ENCODE measurements at regions not wholly inside any gene's neighbourhood (a gene's known extent, or its start where the extent isn't known, plus 50 kb on each side); places are given as distances from the start of the nearest gene placed in this dataset.

DNA sequence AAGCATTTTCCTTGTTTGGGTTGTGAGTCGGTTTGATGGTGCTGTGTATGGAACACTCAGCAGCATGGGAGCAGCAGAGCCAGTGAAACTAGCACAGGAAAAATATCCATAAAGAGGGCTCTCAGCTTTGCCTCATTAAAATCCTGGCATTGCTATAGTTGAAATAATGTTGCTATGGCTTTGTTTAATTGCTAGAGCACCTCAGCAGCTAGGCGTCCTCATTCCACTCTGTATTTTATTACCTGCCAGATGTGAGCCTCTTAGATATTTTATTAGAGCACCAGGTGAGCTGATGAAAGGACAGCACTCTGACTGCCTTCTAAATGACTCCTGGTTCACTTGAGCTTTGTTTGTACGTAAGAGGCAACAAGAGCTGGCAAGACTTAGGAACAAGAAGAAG, 232.4 kb downstream of the MTX2 start:
- H3K4me1 ChIP-seq: peaks cover under 1 to 24% (median 8%) of the 10 kb centered on the region in 10 experiments; a peak in 16 of 20 replicates
- H3K4me3 ChIP-seq: no peak overlapping the region
- TF ChIP-seq Cebpa-rat (IDR thresholded peaks at IDR 0.05): no peak
- H3K9me3 ChIP-seq (replicated peaks in 1 of 11): no peaks in the 10 kb centered on the region
- no peak overlapping the region for H3K27ac ChIP-seq
- H4K20me1 ChIP-seq: no peaks in the 10 kb centered on the region
- no peaks in the 10 kb centered on the region for H3K36me3 ChIP-seq
- peak overlapping the region in 5 of 11 experiments; percentile 4 to 24 (median 14); a peak in 6 of 22 replicates for H3K4me2 ChIP-seq
- peaks cover 0 to 48% (median 0%) of the 10 kb centered on the region in 11 experiments; a peak in 6 of 22 replicates for H3K27me3 ChIP-seq
- no peak overlapping the region for H3K9ac ChIP-seq

DNA sequence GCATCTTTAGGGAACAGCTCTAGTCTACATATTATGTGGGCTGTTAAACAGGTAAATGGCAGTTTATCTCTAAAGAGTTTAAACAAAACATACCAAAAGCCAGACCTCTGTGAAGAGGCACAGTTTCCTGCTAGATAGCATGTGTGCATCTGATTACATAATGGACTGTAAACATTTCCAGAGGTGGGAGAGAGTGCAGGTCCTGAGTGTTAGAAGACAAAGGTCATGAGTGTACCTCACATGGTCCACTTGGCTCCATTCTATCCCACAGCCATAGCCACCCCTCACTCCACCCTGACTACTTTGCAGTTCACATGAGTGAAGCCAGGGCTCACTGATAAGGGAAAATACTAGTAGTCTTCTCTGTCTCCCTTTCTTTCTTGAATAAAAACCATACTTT, 233.4 kb downstream of the MTX2 start:
- Histone ChIP-seq H4K20me1 (no peaks in the 10 kb centered on the region), H3K27me3 (peaks cover 0 to 48% (median 0%) of the 10 kb centered on the region in 11 experiments; a peak in 6 of 22 replicates), H3K9ac (no peak overlapping the region), H3K4me1 (peaks cover under 1 to 24% (median 6%) of the 10 kb centered on the region in 10 experiments; a peak in 15 of 20 replicates), H3K9me3 (replicated peaks in 1 of 11) (no peaks in the 10 kb centered on the region), H3K36me3 (no peaks in the 10 kb centered on the region), H3K4me2 (no peak overlapping the region), H3K4me3 (no peak overlapping the region), H3K27ac (no peak overlapping the region)
- no peak for TF ChIP-seq Cebpa-rat (IDR thresholded peaks at IDR 0.05)

DNA sequence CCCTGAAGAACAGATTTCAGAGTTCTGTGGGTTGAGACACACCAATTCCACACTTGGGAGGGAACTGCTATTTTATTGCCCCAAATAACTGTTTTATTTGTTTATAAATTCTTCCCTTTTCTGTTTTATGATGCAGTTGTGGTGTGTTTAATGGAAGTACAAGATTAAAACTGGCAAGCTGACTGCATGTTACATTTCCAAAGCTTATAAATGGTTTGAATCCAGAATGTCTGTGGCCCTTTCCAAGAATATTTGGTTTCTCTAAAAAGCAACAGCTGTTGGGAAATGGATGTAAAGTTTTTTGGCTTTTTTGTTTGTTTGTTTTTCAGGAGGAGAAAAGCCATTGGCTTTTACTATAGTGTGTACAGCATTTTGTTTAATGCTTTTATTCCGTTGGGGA, 234.5 kb downstream of the MTX2 start:
- TF ChIP-seq Cebpa-rat (IDR thresholded peaks at IDR 0.05): no peak
- no peaks in the 10 kb centered on the region for H3K36me3 ChIP-seq
- no peaks in the 10 kb centered on the region for H4K20me1 ChIP-seq
- H3K9ac ChIP-seq: no peak overlapping the region
- H3K9me3 ChIP-seq (replicated peaks in 1 of 11): no peaks in the 10 kb centered on the region
- H3K27me3 ChIP-seq: peaks cover 0 to 43% (median 0%) of the 10 kb centered on the region in 11 experiments; a peak in 6 of 22 replicates
- H3K4me3 ChIP-seq: no peak overlapping the region
- H3K27ac ChIP-seq: no peak overlapping the region
- H3K4me1 ChIP-seq: peaks cover 10 to 35% (median 18%) of the 10 kb centered on the region in 10 experiments
- H3K4me2 ChIP-seq: no peak overlapping the region

DNA sequence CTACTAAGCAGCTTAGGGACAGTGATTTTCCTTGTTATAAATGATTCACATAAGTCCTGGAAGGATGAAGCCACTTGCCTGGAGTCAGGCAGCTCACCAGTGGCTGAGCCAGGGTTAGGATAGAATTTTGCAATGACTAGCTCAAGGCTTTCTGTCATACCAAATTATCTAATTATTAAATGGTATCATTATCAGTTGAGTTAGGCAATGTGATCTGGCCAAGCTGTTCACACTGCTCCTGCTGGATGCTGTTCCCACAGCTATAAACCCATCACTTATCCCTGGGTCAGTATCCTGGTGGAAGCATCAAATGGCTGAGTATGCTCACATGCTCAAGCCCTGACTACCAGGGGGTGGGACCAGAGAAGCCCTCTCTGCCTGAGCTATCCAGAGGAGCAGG, 235.2 kb downstream of the MTX2 start:
- Histone ChIP-seq H3K4me2 (no peak overlapping the region), H3K36me3 (no peaks in the 10 kb centered on the region), H3K4me1 (peaks cover 16 to 42% (median 24%) of the 10 kb centered on the region in 10 experiments), H3K27ac (no peak overlapping the region), H4K20me1 (no peaks in the 10 kb centered on the region), H3K27me3 (peaks cover 0 to 37% (median 0%) of the 10 kb centered on the region in 11 experiments; a peak in 6 of 22 replicates), H3K9ac (no peak overlapping the region), H3K9me3 (replicated peaks in 1 of 11) (no peaks in the 10 kb centered on the region), H3K4me3 (no peak overlapping the region)
- TF ChIP-seq Cebpa-rat (IDR thresholded peaks at IDR 0.05): no peak

DNA sequence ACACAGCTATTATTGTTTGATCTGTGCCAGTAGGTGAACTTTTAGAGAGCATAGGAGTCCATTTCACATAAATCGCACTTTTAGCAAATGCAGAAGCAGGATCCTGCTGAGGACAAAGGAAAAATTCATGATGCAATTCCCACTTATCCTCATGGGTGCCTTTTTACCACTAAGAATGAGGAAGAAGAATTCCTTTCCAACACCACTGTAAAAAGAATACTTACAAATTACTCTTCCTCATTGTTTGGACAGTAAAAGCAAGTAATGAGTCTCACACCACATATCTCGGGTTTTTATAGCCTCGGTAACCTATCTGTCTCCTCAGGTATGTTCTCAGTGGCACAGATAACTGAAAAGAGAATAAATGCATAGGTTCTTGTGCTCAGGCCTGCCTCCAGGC, 238.5 kb downstream of the MTX2 start:
- H4K20me1 ChIP-seq: no peaks in the 10 kb centered on the region
- peaks cover 0 to 9% (median 6%) of the 10 kb centered on the region in 11 experiments; a peak in 9 of 22 replicates for H3K9me3 ChIP-seq (replicated peaks in 1 of 11)
- H3K27ac ChIP-seq: no peak overlapping the region
- TF ChIP-seq Cebpa-rat (IDR thresholded peaks at IDR 0.05): no peak
- H3K9ac ChIP-seq: no peak overlapping the region
- H3K27me3 ChIP-seq: peaks cover 0 to 13% (median 0%) of the 10 kb centered on the region in 11 experiments; a peak in 8 of 22 replicates
- peaks cover 13 to 22% (median 19%) of the 10 kb centered on the region in 10 experiments for H3K4me1 ChIP-seq
- H3K4me3 ChIP-seq: no peak overlapping the region
- no peaks in the 10 kb centered on the region for H3K36me3 ChIP-seq
- H3K4me2 ChIP-seq: peak overlapping the region in 7 of 11 experiments; percentile 13 to 50 (median 43); a peak in 13 of 22 replicates

DNA sequence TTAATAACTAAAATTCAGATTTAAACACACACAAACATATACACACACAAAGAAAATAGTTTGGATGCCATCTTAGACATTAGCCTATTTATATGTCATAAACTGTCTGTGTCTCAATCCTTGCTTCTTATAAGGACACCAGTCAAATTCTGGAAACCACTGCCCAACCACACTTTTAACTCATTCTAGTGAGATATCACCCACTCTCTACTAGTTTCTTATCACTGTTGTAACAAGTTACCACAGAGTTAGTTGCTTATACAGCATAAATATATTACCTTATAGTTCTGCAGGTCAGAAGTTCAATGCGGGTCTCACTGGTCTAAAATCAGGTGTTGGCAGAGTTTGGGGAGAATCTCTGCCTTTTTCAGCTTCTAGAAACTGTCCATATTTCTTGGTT, 239.1 kb downstream of the MTX2 start:
- H3K9ac ChIP-seq: no peak overlapping the region
- no peak for TF ChIP-seq Cebpa-rat (IDR thresholded peaks at IDR 0.05)
- H3K27me3 ChIP-seq: peaks cover 0 to 13% (median 0%) of the 10 kb centered on the region in 11 experiments; a peak in 7 of 22 replicates
- H3K27ac ChIP-seq: peak overlapping the region in 2 of 11 experiments; percentile 12 to 28; a peak in 2 of 22 replicates
- peaks cover 0 to 9% (median 6%) of the 10 kb centered on the region in 11 experiments; a peak in 9 of 22 replicates for H3K9me3 ChIP-seq (replicated peaks in 1 of 11)
- H4K20me1 ChIP-seq: no peaks in the 10 kb centered on the region
- peaks cover 13 to 22% (median 19%) of the 10 kb centered on the region in 10 experiments for H3K4me1 ChIP-seq
- H3K4me3 ChIP-seq: no peak overlapping the region
- peak overlapping the region; percentile 32 to 63 (median 45); a peak in 19 of 22 replicates for H3K4me2 ChIP-seq
- H3K36me3 ChIP-seq: no peaks in the 10 kb centered on the region

DNA sequence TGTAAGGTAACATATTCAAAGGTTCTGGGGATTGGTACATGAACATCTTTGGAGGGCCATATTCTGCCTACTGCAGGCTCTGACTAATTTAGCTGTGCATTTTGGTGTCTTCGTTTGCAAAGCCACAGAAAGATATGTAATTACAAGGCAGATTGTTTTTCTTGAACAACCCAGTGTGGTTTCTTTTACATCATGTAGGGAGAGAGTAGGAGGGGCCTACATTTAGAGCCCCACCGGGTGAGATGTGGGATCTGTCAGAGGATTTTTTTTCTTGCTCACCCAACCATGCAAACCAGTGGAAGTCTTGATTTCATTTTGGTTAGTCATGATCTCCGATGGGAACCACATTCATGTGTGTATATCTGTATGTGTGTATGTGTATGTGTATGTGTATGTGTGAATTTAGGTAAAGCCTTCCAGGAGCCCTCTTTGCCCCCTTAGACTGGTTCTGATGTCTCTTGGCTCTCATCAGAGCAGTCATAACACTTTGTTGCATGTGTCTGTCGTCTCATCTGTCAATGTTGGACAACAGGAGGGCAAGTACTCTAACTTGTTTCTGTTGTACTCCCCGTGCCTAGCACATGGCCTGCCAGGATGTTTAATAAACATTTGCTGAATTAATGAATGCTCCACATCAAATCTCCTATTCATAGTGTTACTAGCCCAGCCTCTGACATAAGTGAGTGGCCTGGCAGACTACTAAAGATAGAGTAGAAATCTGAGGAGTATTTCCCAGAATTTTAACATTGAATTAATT, 239.9 kb downstream of the MTX2 start:
- Histone ChIP-seq H3K4me3 (no peak overlapping the region), H3K4me1 (peaks cover 13 to 22% (median 19%) of the 10 kb centered on the region in 10 experiments), H3K9me3 (replicated peaks in 1 of 11) (peaks cover 0 to 9% (median 6%) of the 10 kb centered on the region in 11 experiments; a peak in 9 of 22 replicates), H3K9ac (no peak overlapping the region), H3K4me2 (peak overlapping the region in 10 of 11 experiments; percentile 32 to 63 (median 47); a peak in 20 of 22 replicates), H3K27ac (peak overlapping the region in 1 of 11 experiments; percentile 28; a peak in 1 of 22 replicates), H3K36me3 (no peaks in the 10 kb centered on the region), H3K27me3 (peaks cover 0 to 13% (median 0%) of the 10 kb centered on the region in 11 experiments; a peak in 5 of 22 replicates), H4K20me1 (no peaks in the 10 kb centered on the region)
- no peak for TF ChIP-seq Cebpa-rat (IDR thresholded peaks at IDR 0.05)

DNA sequence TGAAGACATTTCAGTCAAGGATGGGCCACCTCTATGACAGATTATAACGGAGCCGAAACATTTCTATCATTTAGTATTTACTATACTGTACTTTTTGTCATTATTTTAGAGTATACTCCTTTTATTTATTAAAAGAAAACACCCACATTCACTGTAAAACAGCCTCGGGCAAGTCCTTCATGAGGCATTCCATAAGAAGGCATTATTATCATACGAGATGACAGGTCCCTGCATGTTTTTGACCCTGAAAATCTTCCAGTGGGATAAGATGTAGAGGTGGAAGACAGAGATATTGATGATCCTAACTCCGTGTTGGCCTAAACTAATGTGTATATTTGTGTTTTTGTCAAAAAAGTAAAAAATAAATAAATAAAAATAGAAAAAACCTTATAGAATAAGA, 245.0 kb downstream of the MTX2 start:
- peaks cover 0 to 9% (median 6%) of the 10 kb centered on the region in 11 experiments; a peak in 9 of 22 replicates for H3K9me3 ChIP-seq (replicated peaks in 1 of 11)
- no peak overlapping the region for H3K4me3 ChIP-seq
- H3K36me3 ChIP-seq: no peaks in the 10 kb centered on the region
- no peak overlapping the region for H3K4me2 ChIP-seq
- H4K20me1 ChIP-seq: no peaks in the 10 kb centered on the region
- no peak overlapping the region for H3K9ac ChIP-seq
- no peak overlapping the region for H3K27ac ChIP-seq
- H3K27me3 ChIP-seq: peaks cover 0 to 13% (median 0%) of the 10 kb centered on the region in 11 experiments; a peak in 5 of 22 replicates
- H3K4me1 ChIP-seq: peaks cover 2 to 21% (median 12%) of the 10 kb centered on the region in 10 experiments; a peak in 17 of 20 replicates
- TF ChIP-seq Cebpa-rat (IDR thresholded peaks at IDR 0.05): no peak

DNA sequence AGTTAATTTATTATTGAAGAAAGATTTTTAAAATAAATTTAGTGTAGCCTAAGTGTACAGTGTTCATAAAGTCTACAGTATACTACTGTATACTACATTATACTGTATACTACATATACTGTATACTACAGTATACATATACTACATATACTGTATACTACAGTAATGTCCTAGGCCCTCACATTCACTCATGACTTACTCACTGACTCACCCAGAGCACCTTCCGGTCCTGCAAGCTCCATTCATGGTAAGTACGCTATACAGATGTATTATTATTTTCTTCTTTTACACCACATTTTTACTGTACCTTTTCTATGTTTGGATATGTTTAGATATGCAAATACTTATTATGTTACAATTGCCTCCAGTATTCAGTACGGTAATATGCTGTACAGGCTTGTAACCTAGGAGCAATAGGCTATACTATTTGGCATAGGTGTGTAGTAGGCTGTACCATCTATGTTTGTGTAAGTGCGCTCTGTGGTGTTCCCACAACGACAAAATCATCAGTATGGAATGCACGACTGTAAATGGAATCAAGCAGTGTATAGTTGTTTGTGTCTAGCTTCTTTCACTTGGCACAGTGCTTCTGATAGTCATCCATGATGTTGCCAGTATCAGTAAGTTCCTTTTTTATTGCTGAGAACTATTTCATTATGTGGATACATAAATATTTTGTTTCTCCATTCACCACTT, 245.7 kb downstream of the MTX2 start:
- Histone ChIP-seq H3K4me3 (no peak overlapping the region), H3K4me1 (peaks cover 0 to 18% (median 9%) of the 10 kb centered on the region in 10 experiments; a peak in 13 of 20 replicates), H3K36me3 (no peaks in the 10 kb centered on the region), H4K20me1 (no peaks in the 10 kb centered on the region), H3K4me2 (no peak overlapping the region), H3K9me3 (replicated peaks in 1 of 11) (peaks cover 0 to 9% (median 6%) of the 10 kb centered on the region in 11 experiments; a peak in 9 of 22 replicates), H3K9ac (no peak overlapping the region), H3K27ac (no peak overlapping the region), H3K27me3 (peaks cover 0 to 11% (median 0%) of the 10 kb centered on the region in 11 experiments; a peak in 5 of 22 replicates)
- TF ChIP-seq Cebpa-rat (IDR thresholded peaks at IDR 0.05): no peak
